PC-9 (cell line): ENCODE measurements at regions not wholly inside any gene's neighbourhood (a gene's known extent, or its start where the extent isn't known, plus 50 kb on each side); places are given as distances from the start of the nearest gene placed in this dataset.

Experiments used
- BruUV-seq: library from RNA; stranded (reverse); fragments of 400-500 nt; replicated peaks from 2 replicates; lab custom pipeline; 2021; lab: Mats Ljungman, UMichigan
- CTCF ChIA-PET: fragments of 300-600 bp; sonication (Branson Sonifier 250); formaldehyde crosslinking; loops from one replicate; lab custom pipeline; 2022; ENCODE audit warnings: antibody characterized with exemption; lab: Charles Lee
- POLR2A ChIA-PET: fragments of 300-600 bp; sonication (Branson Sonifier 250); formaldehyde crosslinking; loops from one replicate; lab custom pipeline; 2022; ENCODE audit warnings: antibody characterized with exemption; ENCODE audit not compliant: unreplicated experiment; lab: Charles Lee
- DNase-seq, 2 experiments: peaks; one replicate each; pipeline versions ENCODE4 v3.0.0 to v3.0.0-alpha.2; 2015 to 2022; ENCODE audit warnings: mixed read lengths in 1 of 2
- H2AFZ ChIP-seq: fragments of 200-600 bp; sonication (generic); 2 replicates; pipeline ENCODE4 v1.8.1; 2017; ENCODE audit warnings: antibody characterized with exemption
- H3F3A ChIP-seq: fragments of 200-600 bp; sonication (generic); 2 replicates; pipeline ENCODE4 v1.8.1; 2017; ENCODE audit warnings: antibody characterized with exemption, mild to moderate bottlenecking, low read depth; ENCODE audit not compliant: insufficient read depth
- H3K27ac ChIP-seq: fragments of 200-600 bp; sonication (generic); 2 replicates; pipeline ENCODE4 v1.6.1; 2016; ENCODE audit warnings: mixed run types
- H3K27me3 ChIP-seq: fragments of 200-600 bp; sonication (generic); 2 replicates; pipeline ENCODE4 v1.6.1; 2016; ENCODE audit warnings: low read depth, mixed run types; ENCODE audit not compliant: insufficient read depth
- H3K36me3 ChIP-seq: fragments of 200-600 bp; sonication (generic); 2 replicates; pipeline ENCODE4 v1.6.1; 2016; ENCODE audit warnings: low read depth, mixed run types
- H3K4me1 ChIP-seq: fragments of 200-600 bp; sonication (generic); replicated peaks from 2 replicates; pipeline ENCODE4 v1.6.1; 2016; ENCODE audit warnings: mixed run types; ENCODE audit not compliant: insufficient read depth
- H3K4me2 ChIP-seq: fragments of 200-600 bp; sonication (generic); 2 replicates; pipeline ENCODE4 v1.6.1; 2017; ENCODE audit warnings: mixed run types
- H3K4me3 ChIP-seq: fragments of 200-600 bp; sonication (generic); 2 replicates; pipeline ENCODE4 v1.6.1; 2016; ENCODE audit warnings: mixed run types
- H3K79me2 ChIP-seq: fragments of 200-600 bp; sonication (generic); 2 replicates; pipeline ENCODE4 v1.6.1; 2017; ENCODE audit warnings: low read depth, mixed run types
- H3K9me2 ChIP-seq: fragments of 200-600 bp; sonication (generic); 2 replicates; pipeline ENCODE4 v1.8.1; 2017; ENCODE audit warnings: mild to moderate bottlenecking; ENCODE audit not compliant: insufficient read depth
- H3K9me3 ChIP-seq: fragments of 200-600 bp; sonication (generic); 2 replicates; pipeline ENCODE4 v1.8.1; 2016; ENCODE audit warnings: low read depth; ENCODE audit not compliant: insufficient read depth
- H4K20me1 ChIP-seq: fragments of 200-600 bp; sonication (generic); 2 replicates; pipeline ENCODE4 v1.8.1; 2017; ENCODE audit not compliant: insufficient read depth
- CTCF ChIP-seq: fragments of 200-600 bp; sonication (generic); conservative IDR thresholded peaks from 2 replicates; pipeline ENCODE4 v1.6.1; 2017; ENCODE audit warnings: mixed run types, antibody characterized with exemption, mild to moderate bottlenecking, moderate library complexity
- EZH2 ChIP-seq: fragments of 200-600 bp; sonication (generic); IDR thresholded peaks from 2 replicates; pipeline ENCODE4 v1.8.0; 2017; ENCODE audit warnings: antibody characterized with exemption, low read depth
- intact Hi-C: fragments of 100-400 bp; cut with micrococcal nuclease; formaldehyde crosslinking; loops from one replicate; pipeline ENCODE4 v1.10.0; 2022; ENCODE audit not compliant: unreplicated experiment

GRCh38 chr4:129804461-129804981 lies 708.6 kb downstream of the C4orf33 start:
- no TSS peak for BruUV-seq
- H3K4me3 ChIP-seq, result no peak overlapping the region
- H3K36me3 ChIP-seq, result no peaks in the 10 kb centered on the region
- TF ChIP-seq EZH2 (no peak), CTCF (no peak)
- no peaks in the 10 kb centered on the region for H3K9me2 ChIP-seq
- ChIA-PET POLR2A (no interaction called here), CTCF (no interaction called here)
- H2AFZ ChIP-seq, result no peak overlapping the region
- no peaks in the 10 kb centered on the region for H3K9me3 ChIP-seq
- no peak overlapping the region for H3K27ac ChIP-seq
- intact Hi-C loops, result no loop called here
- no peak for DNase-seq
- H3F3A ChIP-seq, result no peaks in the 10 kb centered on the region
- H3K27me3 ChIP-seq, result no peaks in the 10 kb centered on the region
- H3K79me2 ChIP-seq, result no peaks in the 10 kb centered on the region
- H3K4me1 ChIP-seq, result no peaks in the 10 kb centered on the region
- no peaks in the 10 kb centered on the region for H4K20me1 ChIP-seq
- no peak overlapping the region for H3K4me2 ChIP-seq

GRCh38 chr4:129806986-129807385 lies 711.0 kb downstream of the C4orf33 start:
- POLR2A ChIA-PET, result no interaction called here
- no peaks in the 10 kb centered on the region for H3F3A ChIP-seq
- H3K9me3 ChIP-seq, result no peaks in the 10 kb centered on the region
- H3K27ac ChIP-seq, result no peak overlapping the region
- peaks cover 2% of the 10 kb centered on the region for H3K4me1 ChIP-seq
- H3K9me2 ChIP-seq, result no peaks in the 10 kb centered on the region
- BruUV-seq, result no TSS peak
- DNase-seq, result no peak
- no peaks in the 10 kb centered on the region for H3K36me3 ChIP-seq
- no peaks in the 10 kb centered on the region for H3K79me2 ChIP-seq
- no peaks in the 10 kb centered on the region for H4K20me1 ChIP-seq
- no peak overlapping the region for H2AFZ ChIP-seq
- TF ChIP-seq EZH2 (no peak), CTCF (no peak)
- intact Hi-C loops, result no loop called here
- CTCF ChIA-PET, result no interaction called here
- H3K27me3 ChIP-seq, result no peaks in the 10 kb centered on the region
- no peak overlapping the region for H3K4me2 ChIP-seq
- no peak overlapping the region for H3K4me3 ChIP-seq

- Histone ChIP-seq H3K4me1 (peaks cover 6% of the 10 kb centered on the region), H2AFZ (no peak overlapping the region), H3K27me3 (no peaks in the 10 kb centered on the region), H3K4me2 (no peak overlapping the region), H3K4me3 (no peak overlapping the region), H3K36me3 (no peaks in the 10 kb centered on the region), H3K9me2 (no peaks in the 10 kb centered on the region), H3K9me3 (no peaks in the 10 kb centered on the region), H4K20me1 (no peaks in the 10 kb centered on the region), H3K79me2 (no peaks in the 10 kb centered on the region), H3K27ac (no peak overlapping the region), H3F3A (no peaks in the 10 kb centered on the region)
- no peak for DNase-seq
- ChIA-PET POLR2A (no interaction called here), CTCF (no interaction called here)
- intact Hi-C loops, result no loop called here
- no peak for TF ChIP-seq EZH2
- no TSS peak for BruUV-seq
Observed at GRCh38 chr4:129808242-129808641, 712.3 kb downstream of the C4orf33 start.

GRCh38 chr4:129821073-129821472 lies 725.1 kb downstream of the C4orf33 start:
- Histone ChIP-seq H3F3A (no peaks in the 10 kb centered on the region; the same call in 1 of the 2 replicates), H4K20me1 (no peaks in the 10 kb centered on the region), H3K4me3 (no peak overlapping the region), H3K9me2 (no peaks in the 10 kb centered on the region), H3K27ac (no peak overlapping the region), H3K36me3 (no peaks in the 10 kb centered on the region), H3K9me3 (no peaks in the 10 kb centered on the region), H3K4me1 (peaks cover 22% of the 10 kb centered on the region), H3K27me3 (no peaks in the 10 kb centered on the region), H2AFZ (no peak overlapping the region), H3K4me2 (no peak overlapping the region), H3K79me2 (no peaks in the 10 kb centered on the region)
- no peak for TF ChIP-seq CTCF
- TF ChIP-seq EZH2, result no peak
- POLR2A ChIA-PET, result no interaction called here
- CTCF ChIA-PET, result no interaction called here
- DNase-seq, result no peak
- intact Hi-C loops, result no loop called here
- BruUV-seq, result no TSS peak
